ENCODE measurements at regions not wholly inside any gene's neighbourhood (a gene's known extent, or its start where the extent isn't known, plus 50 kb on each side); places are given as distances from the start of the nearest gene placed in this dataset.

DNA sequence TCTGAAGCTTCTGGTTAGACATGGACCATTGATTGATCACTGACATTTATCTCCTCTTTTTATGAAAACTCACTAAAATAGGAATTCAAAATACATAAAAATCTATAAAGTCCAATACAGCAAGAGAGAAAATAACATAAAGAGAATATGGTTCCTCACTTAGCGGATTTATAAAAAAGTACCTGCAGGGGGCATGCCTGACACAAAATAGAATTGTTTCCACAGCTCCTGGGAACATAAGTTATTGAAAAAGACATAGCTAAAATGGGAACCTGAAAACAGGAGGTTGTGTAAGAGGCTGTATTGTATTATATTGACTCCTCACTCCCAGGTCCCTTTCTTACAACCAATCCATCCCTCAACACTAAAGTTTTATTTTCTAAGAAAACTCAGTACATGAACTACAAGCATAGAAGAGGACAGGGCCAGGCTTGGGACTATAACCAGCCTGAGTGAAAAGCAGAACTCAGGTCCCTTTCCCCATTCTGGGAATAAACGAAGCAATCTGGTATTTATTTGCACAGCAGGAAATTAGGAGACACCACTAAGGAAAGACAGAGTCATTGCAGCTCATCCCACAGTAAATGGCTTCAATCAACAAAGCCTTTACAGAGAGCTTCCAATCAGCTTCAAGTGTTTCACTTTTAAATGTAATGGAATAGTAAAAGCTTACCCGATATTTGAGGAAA, 121.1 kb upstream of the NDST4 start:
- no peak overlapping the region for H2AFZ ChIP-seq (ENCODE audit: low read length)
- no peak overlapping the region for H3K4me2 ChIP-seq (ENCODE audit: insufficient read depth, low read length)
- H3K9me3 ChIP-seq (ENCODE audit: low read depth, low read length) = no peaks in the 10 kb centered on the region
- no peak overlapping the region for H3K27ac ChIP-seq (ENCODE audit: low read depth, low read length)
- no peak overlapping the region for H3K4me3 ChIP-seq (ENCODE audit: insufficient read depth, low read length)
- H3K27me3 ChIP-seq (ENCODE audit: insufficient read depth, low read length) = no peaks in the 10 kb centered on the region
- H3K4me1 ChIP-seq (ENCODE audit: insufficient read depth, low read length) = no peaks in the 10 kb centered on the region
- H3K79me2 ChIP-seq (ENCODE audit: insufficient read depth, low read length) = no peaks in the 10 kb centered on the region
- no peaks in the 10 kb centered on the region for H3K36me3 ChIP-seq (ENCODE audit: insufficient read depth, low read length)
- DNase-seq (ENCODE audit: insufficient read length, low spot score, missing footprints) = no peak
- TF ChIP-seq, protein P1, sequence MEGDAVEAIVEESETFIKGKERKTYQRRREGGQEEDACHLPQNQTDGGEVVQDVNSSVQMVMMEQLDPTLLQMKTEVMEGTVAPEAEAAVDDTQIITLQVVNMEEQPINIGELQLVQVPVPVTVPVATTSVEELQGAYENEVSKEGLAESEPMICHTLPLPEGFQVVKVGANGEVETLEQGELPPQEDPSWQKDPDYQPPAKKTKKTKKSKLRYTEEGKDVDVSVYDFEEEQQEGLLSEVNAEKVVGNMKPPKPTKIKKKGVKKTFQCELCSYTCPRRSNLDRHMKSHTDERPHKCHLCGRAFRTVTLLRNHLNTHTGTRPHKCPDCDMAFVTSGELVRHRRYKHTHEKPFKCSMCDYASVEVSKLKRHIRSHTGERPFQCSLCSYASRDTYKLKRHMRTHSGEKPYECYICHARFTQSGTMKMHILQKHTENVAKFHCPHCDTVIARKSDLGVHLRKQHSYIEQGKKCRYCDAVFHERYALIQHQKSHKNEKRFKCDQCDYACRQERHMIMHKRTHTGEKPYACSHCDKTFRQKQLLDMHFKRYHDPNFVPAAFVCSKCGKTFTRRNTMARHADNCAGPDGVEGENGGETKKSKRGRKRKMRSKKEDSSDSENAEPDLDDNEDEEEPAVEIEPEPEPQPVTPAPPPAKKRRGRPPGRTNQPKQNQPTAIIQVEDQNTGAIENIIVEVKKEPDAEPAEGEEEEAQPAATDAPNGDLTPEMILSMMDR (IDR thresholded peaks at IDR 0.05; ENCODE audit: extremely low read depth, low read depth, low read length) = no peak
- H4K20me1 ChIP-seq (ENCODE audit: insufficient read depth, low read length) = no peaks in the 10 kb centered on the region

- DNase-seq (ENCODE audit: insufficient read length, low spot score, missing footprints) = no peak
- TF ChIP-seq, protein P1 (IDR thresholded peaks at IDR 0.05; ENCODE audit: extremely low read depth, low read depth, low read length) = no peak
- no peaks in the 10 kb centered on the region for H3K9me3 ChIP-seq (ENCODE audit: low read depth, low read length)
- no peak overlapping the region for H3K27ac ChIP-seq (ENCODE audit: low read depth, low read length)
- H3K36me3 ChIP-seq (ENCODE audit: insufficient read depth, low read length) = no peaks in the 10 kb centered on the region
- H2AFZ ChIP-seq (ENCODE audit: low read length) = no peak overlapping the region
- no peak overlapping the region for H3K4me3 ChIP-seq (ENCODE audit: insufficient read depth, low read length)
- H4K20me1 ChIP-seq (ENCODE audit: insufficient read depth, low read length) = no peaks in the 10 kb centered on the region
- no peaks in the 10 kb centered on the region for H3K4me1 ChIP-seq (ENCODE audit: insufficient read depth, low read length)
- no peaks in the 10 kb centered on the region for H3K79me2 ChIP-seq (ENCODE audit: insufficient read depth, low read length)
- H3K27me3 ChIP-seq (ENCODE audit: insufficient read depth, low read length) = no peaks in the 10 kb centered on the region
- H3K4me2 ChIP-seq (ENCODE audit: insufficient read depth, low read length) = no peak overlapping the region
Observed at GRCh38 chr4:115233600-115233999, 120.2 kb upstream of the NDST4 start.

GRCh38 chr4:115229873-115230272, 116.5 kb upstream of the NDST4 start:
- H3K4me2 ChIP-seq (ENCODE audit: insufficient read depth, low read length) = no peak overlapping the region
- H4K20me1 ChIP-seq (ENCODE audit: insufficient read depth, low read length) = no peaks in the 10 kb centered on the region
- no peak overlapping the region for H3K4me3 ChIP-seq (ENCODE audit: insufficient read depth, low read length)
- TF ChIP-seq, protein P1 (IDR thresholded peaks at IDR 0.05; ENCODE audit: extremely low read depth, low read depth, low read length) = no peak
- no peaks in the 10 kb centered on the region for H3K9me3 ChIP-seq (ENCODE audit: low read depth, low read length)
- no peaks in the 10 kb centered on the region for H3K79me2 ChIP-seq (ENCODE audit: insufficient read depth, low read length)
- no peak for DNase-seq (ENCODE audit: insufficient read length, low spot score, missing footprints)
- no peaks in the 10 kb centered on the region for H3K36me3 ChIP-seq (ENCODE audit: insufficient read depth, low read length)
- no peak overlapping the region for H2AFZ ChIP-seq (ENCODE audit: low read length)
- no peaks in the 10 kb centered on the region for H3K4me1 ChIP-seq (ENCODE audit: insufficient read depth, low read length)
- H3K27ac ChIP-seq (ENCODE audit: low read depth, low read length) = no peak overlapping the region
- no peaks in the 10 kb centered on the region for H3K27me3 ChIP-seq (ENCODE audit: insufficient read depth, low read length)

- H2AFZ ChIP-seq (ENCODE audit: low read length) = no peak overlapping the region
- no peak overlapping the region for H3K4me3 ChIP-seq (ENCODE audit: insufficient read depth, low read length)
- TF ChIP-seq, protein P1 (IDR thresholded peaks at IDR 0.05; ENCODE audit: extremely low read depth, low read depth, low read length) = no peak
- no peaks in the 10 kb centered on the region for H3K27me3 ChIP-seq (ENCODE audit: insufficient read depth, low read length)
- H3K27ac ChIP-seq (ENCODE audit: low read depth, low read length) = no peak overlapping the region
- H3K36me3 ChIP-seq (ENCODE audit: insufficient read depth, low read length) = no peaks in the 10 kb centered on the region
- no peak overlapping the region for H3K4me2 ChIP-seq (ENCODE audit: insufficient read depth, low read length)
- H3K9me3 ChIP-seq (ENCODE audit: low read depth, low read length) = no peaks in the 10 kb centered on the region
- DNase-seq (ENCODE audit: insufficient read length, low spot score, missing footprints) = no peak
- no peaks in the 10 kb centered on the region for H3K4me1 ChIP-seq (ENCODE audit: insufficient read depth, low read length)
- H4K20me1 ChIP-seq (ENCODE audit: insufficient read depth, low read length) = no peaks in the 10 kb centered on the region
- no peaks in the 10 kb centered on the region for H3K79me2 ChIP-seq (ENCODE audit: insufficient read depth, low read length)
Observed at GRCh38 chr4:115228851-115229250, 115.4 kb upstream of the NDST4 start.

All from osteoblast (primary cell).